ENCODE measurements at regions not wholly inside any gene's neighbourhood (a gene's known extent, or its start where the extent isn't known, plus 50 kb on each side); places are given as distances from the start of the nearest gene placed in this dataset.

GRCh38 chr7:131691454-131692130, 135.2 kb upstream of the PODXL start:
- 33% methylated on average over 7 of the region's 12 CpGs for WGBS (ENCODE audit: insufficient coverage)
- TF ChIP-seq CTCF (IDR thresholded peaks at IDR 0.05): no peak
- TF ChIP-seq EZH2 (IDR thresholded peaks at IDR 0.05; ENCODE audit: borderline replicate concordance, insufficient read depth, low read depth, low read length, poor library complexity, severe bottlenecking): no peak
- no peak for ATAC-seq (ENCODE audit: low read depth)
- Histone ChIP-seq H3K4me2 (replicated peaks; ENCODE audit: low read depth, low read length, poor library complexity, severe bottlenecking) (no peak overlapping the region), H3K27me3 (replicated peaks in 1 of 4; ENCODE audit: control extremely low read depth in 1 of 4, control insufficient read depth in 3 of 4, insufficient read depth in 4 of 4, low read length in 3 of 4) (peaks cover 0 to 32% (median 5%) of the 10 kb centered on the region in 4 experiments), H3K27ac (ENCODE audit: low read length in 2 of 2) (no peak overlapping the region), H3K79me2 (ENCODE audit: control insufficient read depth, insufficient read depth, low read length) (no peaks in the 10 kb centered on the region), H3K9ac (ENCODE audit: low read length) (no peak overlapping the region), H3K4me3 (ENCODE audit: control extremely low read depth in 1 of 5, extremely low read depth in 1 of 5, insufficient read depth in 1 of 5, low read depth in 2 of 5, low read length in 4 of 5) (no peak overlapping the region), H2AFZ (ENCODE audit: insufficient read depth, low read depth, low read length, poor library complexity, severe bottlenecking) (no peak overlapping the region), H3K36me3 (replicated peaks in 1 of 2; ENCODE audit: control extremely low read depth in 1 of 2, control insufficient read depth in 1 of 2, extremely low read depth in 1 of 2, insufficient read depth in 2 of 2, low read length in 1 of 2) (no peaks in the 10 kb centered on the region), H3K4me1 (ENCODE audit: control insufficient read depth in 2 of 2, insufficient read depth in 2 of 2, low read length in 2 of 2) (no peaks in the 10 kb centered on the region), H4K20me1 (ENCODE audit: control insufficient read depth, insufficient read depth, low read length, poor library complexity, severe bottlenecking) (no peaks in the 10 kb centered on the region), H3K9me3 (ENCODE audit: control extremely low read depth in 1 of 3, control insufficient read depth in 2 of 3, insufficient read depth in 1 of 3, low read length in 2 of 3) (no peaks in the 10 kb centered on the region)
- intact Hi-C loops (cut with micrococcal nuclease): no loop called here
- Mint-ChIP-seq H3K27me3 (peaks cover 37% of the 10 kb centered on the region), H3K27ac (no peak overlapping the region), H3K9me3 (ENCODE audit: insufficient read depth) (no peaks in the 10 kb centered on the region), H3K4me3 (no peak overlapping the region), H3K4me1 (peaks cover 4% of the 10 kb centered on the region)
- ChIA-PET CTCF (interaction anchor here (0.7 kb wide), 1 partner anchor 10 kb away, joined by 3 read pairs; no protein-coding TSS in a partner anchor), POLR2A (no interaction called here)
- no peak for DNase-seq

- POLR2A ChIA-PET: no interaction called here
- 81% methylated on average over 12 of the region's 12 CpGs for WGBS (ENCODE audit: insufficient coverage)
- peaks cover 4% of the 10 kb centered on the region for H3K4me1 Mint-ChIP-seq
- TF ChIP-seq CTCF (IDR thresholded peaks at IDR 0.05): no peak
- no peak for TF ChIP-seq EZH2 (IDR thresholded peaks at IDR 0.05; ENCODE audit: borderline replicate concordance, insufficient read depth, low read depth, low read length, poor library complexity, severe bottlenecking)
- H3K9ac ChIP-seq (ENCODE audit: low read length): no peak overlapping the region
- no peak overlapping the region for H3K4me3 ChIP-seq (ENCODE audit: control extremely low read depth in 1 of 5, extremely low read depth in 1 of 5, insufficient read depth in 1 of 5, low read depth in 2 of 5, low read length in 4 of 5)
- no peaks in the 10 kb centered on the region for H3K36me3 ChIP-seq (replicated peaks in 1 of 2; ENCODE audit: control extremely low read depth in 1 of 2, control insufficient read depth in 1 of 2, extremely low read depth in 1 of 2, insufficient read depth in 2 of 2, low read length in 1 of 2)
- no peaks in the 10 kb centered on the region for H3K4me1 ChIP-seq (ENCODE audit: control insufficient read depth in 2 of 2, insufficient read depth in 2 of 2, low read length in 2 of 2)
- H3K4me2 ChIP-seq (replicated peaks; ENCODE audit: low read depth, low read length, poor library complexity, severe bottlenecking): no peak overlapping the region
- H3K27ac ChIP-seq (ENCODE audit: low read length in 2 of 2): no peak overlapping the region
- no peak overlapping the region for H2AFZ ChIP-seq (ENCODE audit: insufficient read depth, low read depth, low read length, poor library complexity, severe bottlenecking)
- no peak overlapping the region for H3K27ac Mint-ChIP-seq
- no peaks in the 10 kb centered on the region for H4K20me1 ChIP-seq (ENCODE audit: control insufficient read depth, insufficient read depth, low read length, poor library complexity, severe bottlenecking)
- peaks cover 37% of the 10 kb centered on the region for H3K27me3 Mint-ChIP-seq
- no peaks in the 10 kb centered on the region for H3K79me2 ChIP-seq (ENCODE audit: control insufficient read depth, insufficient read depth, low read length)
- H3K27me3 ChIP-seq (replicated peaks in 1 of 4; ENCODE audit: control extremely low read depth in 1 of 4, control insufficient read depth in 3 of 4, insufficient read depth in 4 of 4, low read length in 3 of 4): peaks cover 0 to 32% (median 5%) of the 10 kb centered on the region in 4 experiments
- H3K4me3 Mint-ChIP-seq: no peak overlapping the region
- no peaks in the 10 kb centered on the region for H3K9me3 Mint-ChIP-seq (ENCODE audit: insufficient read depth)
- no peak for ATAC-seq (ENCODE audit: low read depth)
- no peaks in the 10 kb centered on the region for H3K9me3 ChIP-seq (ENCODE audit: control extremely low read depth in 1 of 3, control insufficient read depth in 2 of 3, insufficient read depth in 1 of 3, low read length in 2 of 3)
- intact Hi-C loops (cut with micrococcal nuclease): no loop called here
- CTCF ChIA-PET: interaction anchor here (1.6 kb wide), 1 partner anchor 358 kb away, joined by 5 read pairs; no protein-coding TSS in a partner anchor
- no peak for DNase-seq
Observed at GRCh38 chr7:131690441-131690840, 134.0 kb upstream of the PODXL start.
